ENCODE measurements at regions not wholly inside any gene's neighbourhood (a gene's known extent, or its start where the extent isn't known, plus 50 kb on each side); places are given as distances from the start of the nearest gene placed in this dataset.

DNA sequence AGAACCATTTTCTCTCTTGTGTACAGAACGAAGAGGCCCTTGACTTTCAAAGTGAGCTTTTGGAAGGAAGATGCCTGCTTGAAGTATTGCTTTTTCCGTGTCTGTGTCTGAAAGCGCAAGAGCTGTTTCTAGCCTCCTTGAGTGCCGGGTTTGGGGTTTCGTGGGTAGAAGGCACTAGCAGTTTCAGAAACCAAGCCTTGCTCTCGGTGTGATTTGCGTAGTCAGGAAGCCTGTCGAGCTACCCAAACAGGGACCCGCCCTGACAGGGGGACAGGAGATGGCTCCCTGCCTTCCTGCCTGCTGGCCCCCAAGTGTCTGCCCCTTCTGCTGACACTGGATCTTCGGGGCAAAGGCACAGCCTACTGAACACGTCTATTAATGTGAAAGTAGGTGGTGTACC lies 322.0 kb downstream of the MAF start:
- ChIA-PET CTCF (no interaction called here), POLR2A (no interaction called here), RAD21 (ENCODE audit: low non-redundant PET in 1 of 2, low total read pairs in 2 of 2, uncharacterized antibody in 2 of 2, unreplicated experiment in 2 of 2) (no interaction called here)
- no peak overlapping the region for H3K27ac ChIP-seq (ENCODE audit: low read depth, low read length)
- intact Hi-C loops (cut with micrococcal nuclease), result no loop called here
- no peak overlapping the region for H3K9ac ChIP-seq (ENCODE audit: low read length)
- H3K27me3 ChIP-seq (ENCODE audit: insufficient read depth, low read length), result no peaks in the 10 kb centered on the region
- peaks cover 11 to 17% of the 10 kb centered on the region in 2 experiments; a peak in 2 of 4 replicates for H3K9me3 ChIP-seq (ENCODE audit: control insufficient read depth in 1 of 2, insufficient read depth in 1 of 2, low read depth in 1 of 2, low read length in 2 of 2)
- no peak overlapping the region for H2AFZ ChIP-seq (ENCODE audit: low read depth, low read length, poor library complexity, severe bottlenecking)
- H3K79me2 ChIP-seq (ENCODE audit: insufficient read depth, low read length), result no peaks in the 10 kb centered on the region
- H3K9me2 ChIP-seq (ENCODE audit: insufficient read depth), result no peaks in the 10 kb centered on the region
- no peak overlapping the region for H3K4me3 ChIP-seq (replicated peaks in 1 of 2; ENCODE audit: low read depth in 1 of 2, low read length in 2 of 2)
- H3K4me2 ChIP-seq (ENCODE audit: low read length), result no peak overlapping the region
- BruUV-seq (replicated peaks), result no TSS peak
- DNase-seq (ENCODE audit: low read depth, low spot score), result no peak
- no peak for TF ChIP-seq RAD21 (IDR thresholded peaks at IDR 0.05; ENCODE audit: low read depth)
- no peak for TF ChIP-seq ZNF274 (IDR thresholded peaks at IDR 0.05; ENCODE audit: low read depth, low read length)
- TF ChIP-seq SIN3A (IDR thresholded peaks at IDR 0.05; ENCODE audit: low read depth), result no peak
- TF ChIP-seq, protein P1, sequence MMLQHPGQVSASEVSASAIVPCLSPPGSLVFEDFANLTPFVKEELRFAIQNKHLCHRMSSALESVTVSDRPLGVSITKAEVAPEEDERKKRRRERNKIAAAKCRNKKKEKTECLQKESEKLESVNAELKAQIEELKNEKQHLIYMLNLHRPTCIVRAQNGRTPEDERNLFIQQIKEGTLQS (IDR thresholded peaks at IDR 0.05), result no peak
- TF ChIP-seq FOSL1 (IDR thresholded peaks at IDR 0.05; ENCODE audit: low read depth), result no peak
- TF ChIP-seq, protein P2, sequence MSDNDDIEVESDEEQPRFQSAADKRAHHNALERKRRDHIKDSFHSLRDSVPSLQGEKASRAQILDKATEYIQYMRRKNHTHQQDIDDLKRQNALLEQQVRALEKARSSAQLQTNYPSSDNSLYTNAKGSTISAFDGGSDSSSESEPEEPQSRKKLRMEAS (IDR thresholded peaks at IDR 0.05), result no peak
- TF ChIP-seq, protein P3, sequence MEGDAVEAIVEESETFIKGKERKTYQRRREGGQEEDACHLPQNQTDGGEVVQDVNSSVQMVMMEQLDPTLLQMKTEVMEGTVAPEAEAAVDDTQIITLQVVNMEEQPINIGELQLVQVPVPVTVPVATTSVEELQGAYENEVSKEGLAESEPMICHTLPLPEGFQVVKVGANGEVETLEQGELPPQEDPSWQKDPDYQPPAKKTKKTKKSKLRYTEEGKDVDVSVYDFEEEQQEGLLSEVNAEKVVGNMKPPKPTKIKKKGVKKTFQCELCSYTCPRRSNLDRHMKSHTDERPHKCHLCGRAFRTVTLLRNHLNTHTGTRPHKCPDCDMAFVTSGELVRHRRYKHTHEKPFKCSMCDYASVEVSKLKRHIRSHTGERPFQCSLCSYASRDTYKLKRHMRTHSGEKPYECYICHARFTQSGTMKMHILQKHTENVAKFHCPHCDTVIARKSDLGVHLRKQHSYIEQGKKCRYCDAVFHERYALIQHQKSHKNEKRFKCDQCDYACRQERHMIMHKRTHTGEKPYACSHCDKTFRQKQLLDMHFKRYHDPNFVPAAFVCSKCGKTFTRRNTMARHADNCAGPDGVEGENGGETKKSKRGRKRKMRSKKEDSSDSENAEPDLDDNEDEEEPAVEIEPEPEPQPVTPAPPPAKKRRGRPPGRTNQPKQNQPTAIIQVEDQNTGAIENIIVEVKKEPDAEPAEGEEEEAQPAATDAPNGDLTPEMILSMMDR (IDR thresholded peaks at IDR 0.05 in 2 of 3, conservative IDR thresholded peaks at IDR 0.05 in 1 of 3; ENCODE audit: borderline replicate concordance in 1 of 3, insufficient read depth in 1 of 3, low read depth in 2 of 3, low read length in 2 of 3), result no peak
- TF ChIP-seq, protein P4, sequence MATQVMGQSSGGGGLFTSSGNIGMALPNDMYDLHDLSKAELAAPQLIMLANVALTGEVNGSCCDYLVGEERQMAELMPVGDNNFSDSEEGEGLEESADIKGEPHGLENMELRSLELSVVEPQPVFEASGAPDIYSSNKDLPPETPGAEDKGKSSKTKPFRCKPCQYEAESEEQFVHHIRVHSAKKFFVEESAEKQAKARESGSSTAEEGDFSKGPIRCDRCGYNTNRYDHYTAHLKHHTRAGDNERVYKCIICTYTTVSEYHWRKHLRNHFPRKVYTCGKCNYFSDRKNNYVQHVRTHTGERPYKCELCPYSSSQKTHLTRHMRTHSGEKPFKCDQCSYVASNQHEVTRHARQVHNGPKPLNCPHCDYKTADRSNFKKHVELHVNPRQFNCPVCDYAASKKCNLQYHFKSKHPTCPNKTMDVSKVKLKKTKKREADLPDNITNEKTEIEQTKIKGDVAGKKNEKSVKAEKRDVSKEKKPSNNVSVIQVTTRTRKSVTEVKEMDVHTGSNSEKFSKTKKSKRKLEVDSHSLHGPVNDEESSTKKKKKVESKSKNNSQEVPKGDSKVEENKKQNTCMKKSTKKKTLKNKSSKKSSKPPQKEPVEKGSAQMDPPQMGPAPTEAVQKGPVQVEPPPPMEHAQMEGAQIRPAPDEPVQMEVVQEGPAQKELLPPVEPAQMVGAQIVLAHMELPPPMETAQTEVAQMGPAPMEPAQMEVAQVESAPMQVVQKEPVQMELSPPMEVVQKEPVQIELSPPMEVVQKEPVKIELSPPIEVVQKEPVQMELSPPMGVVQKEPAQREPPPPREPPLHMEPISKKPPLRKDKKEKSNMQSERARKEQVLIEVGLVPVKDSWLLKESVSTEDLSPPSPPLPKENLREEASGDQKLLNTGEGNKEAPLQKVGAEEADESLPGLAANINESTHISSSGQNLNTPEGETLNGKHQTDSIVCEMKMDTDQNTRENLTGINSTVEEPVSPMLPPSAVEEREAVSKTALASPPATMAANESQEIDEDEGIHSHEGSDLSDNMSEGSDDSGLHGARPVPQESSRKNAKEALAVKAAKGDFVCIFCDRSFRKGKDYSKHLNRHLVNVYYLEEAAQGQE (IDR thresholded peaks at IDR 0.05; ENCODE audit: low read depth), result no peak
- TF ChIP-seq TCF7L2 (IDR thresholded peaks at IDR 0.05; ENCODE audit: borderline replicate concordance, extremely low read depth, insufficient read depth, insufficient read length), result no peak
- TF ChIP-seq CBX3 (IDR thresholded peaks at IDR 0.05; ENCODE audit: low read depth), result no peak
- H3K4me1 ChIP-seq (ENCODE audit: control insufficient read depth in 1 of 2, insufficient read depth in 2 of 2, low read length in 2 of 2), result no peaks in the 10 kb centered on the region
- H3K36me3 ChIP-seq (ENCODE audit: control insufficient read depth in 1 of 2, insufficient read depth in 2 of 2, low read length in 2 of 2), result no peaks in the 10 kb centered on the region
- no peak for ATAC-seq
- H4K20me1 ChIP-seq (ENCODE audit: insufficient read depth), result no peaks in the 10 kb centered on the region
